Keratinocyte (primary cell): ENCODE measurements at regions not wholly inside any gene's neighbourhood (a gene's known extent, or its start where the extent isn't known, plus 50 kb on each side); places are given as distances from the start of the nearest gene placed in this dataset.

Source experiments
- DNase-seq: peaks from one replicate; pipeline ENCODE4 v3.0.0-alpha.2; 2011; ENCODE audit warnings: low read depth, missing footprints, low spot score
- FAIRE-seq: peaks from 2 replicates; lab custom pipeline; 2011; peaks lifted over from hg19 to GRCh38; lab: Jason Lieb, UNC
- H2AFZ ChIP-seq: 2 replicates; pipeline ENCODE4 v1.6.0; 2012; ENCODE audit warnings: low read length, control low read depth, inconsistent platforms; ENCODE audit not compliant: control insufficient read depth
- H3K27ac ChIP-seq: 2 replicates; pipeline ENCODE4 v1.5.1; 2011; ENCODE audit warnings: low read length; ENCODE audit not compliant: control insufficient read depth, insufficient read depth
- H3K27me3 ChIP-seq: 3 replicates; pipeline ENCODE4 v1.6.0; 2011; ENCODE audit warnings: low read length; ENCODE audit not compliant: control insufficient read depth, insufficient read depth; ENCODE audit errors: extremely low read depth
- H3K36me3 ChIP-seq, 2 experiments: 2 replicates in 1 of 2; 3 replicates in 1 of 2; pipeline ENCODE4 v1.5.1; 2011; ENCODE audit warnings: low read length in 2 of 2, mild to moderate bottlenecking in 1 of 2; ENCODE audit not compliant: control insufficient read depth in 2 of 2, insufficient read depth in 2 of 2; ENCODE audit errors: extremely low read depth in 1 of 2
- H3K4me1 ChIP-seq: 3 replicates; pipeline ENCODE4 v1.5.1; 2011; ENCODE audit warnings: low read length; ENCODE audit not compliant: control insufficient read depth, insufficient read depth; ENCODE audit errors: extremely low read depth
- H3K4me2 ChIP-seq: 3 replicates; pipeline ENCODE4 v1.6.0; 2011; ENCODE audit warnings: low read depth, low read length; ENCODE audit not compliant: control insufficient read depth, insufficient read depth; ENCODE audit errors: extremely low read depth
- H3K4me3 ChIP-seq, 3 experiments: fragments of 200-600 bp in 1 of 3; sonication (generic) in 1 of 3; 2 replicates in 2 of 3; 3 replicates in 1 of 3; pipeline ENCODE4 v1.5.1; 2011 to 2016; ENCODE audit warnings: low read length in 3 of 3, mild to moderate bottlenecking in 3 of 3, control low read depth in 2 of 3, inconsistent platforms in 1 of 3, low read depth in 1 of 3, mixed read lengths in 1 of 3, mixed run types in 1 of 3, moderate library complexity in 1 of 3; ENCODE audit not compliant: control insufficient read depth in 2 of 3, insufficient read depth in 2 of 3; ENCODE audit errors: extremely low read depth in 1 of 3
- H3K79me2 ChIP-seq: 2 replicates; pipeline ENCODE4 v1.6.0; 2012; ENCODE audit warnings: low read length; ENCODE audit not compliant: control insufficient read depth, insufficient read depth
- H3K9ac ChIP-seq: 3 replicates; pipeline ENCODE4 v1.6.0; 2011; ENCODE audit warnings: low read length; ENCODE audit not compliant: control insufficient read depth, insufficient read depth; ENCODE audit errors: extremely low read depth
- H3K9me1 ChIP-seq: 3 replicates; pipeline ENCODE4 v1.6.0; 2011; ENCODE audit warnings: low read length; ENCODE audit not compliant: control insufficient read depth, insufficient read depth; ENCODE audit errors: extremely low read depth
- H3K9me3 ChIP-seq: 2 replicates; pipeline ENCODE4 v1.5.1; 2012; ENCODE audit warnings: low read depth, low read length; ENCODE audit not compliant: control insufficient read depth
- H4K20me1 ChIP-seq: 3 replicates; pipeline ENCODE4 v1.6.0; 2011; ENCODE audit warnings: low read length; ENCODE audit not compliant: control insufficient read depth, insufficient read depth; ENCODE audit errors: extremely low read depth
- EZH2 ChIP-seq: IDR thresholded peaks from one replicate; pipeline ENCODE4 v1.6.1; 2012; ENCODE audit warnings: inconsistent platforms, mild to moderate bottlenecking, low read length, moderate library complexity
- dilution Hi-C: fragments of 300-500 bp; cut with MboI; formaldehyde crosslinking; loops from one replicate; pipeline ENCODE4 v1.7.0; 2020; ENCODE audit warnings: low sequenced_read_pairs; ENCODE audit not compliant: extremely low pct_ligation_motif_present
- TF ChIP-seq, protein P1 (sequence below), 3 experiments: IDR thresholded peaks in 1 of 3; conservative IDR thresholded peaks in 1 of 3; optimal IDR thresholded peaks in 1 of 3; 2 replicates in 2 of 3; 3 replicates in 1 of 3; pipeline versions ENCODE3 to v1.5.1; 2011; ENCODE audit warnings: low read length in 3 of 3, mild to moderate bottlenecking in 3 of 3, moderate library complexity in 2 of 3, control low read depth in 1 of 3, inconsistent platforms in 1 of 3; ENCODE audit not compliant: insufficient read depth in 2 of 3; ENCODE audit errors: extremely low read depth in 1 of 3

DNA sequence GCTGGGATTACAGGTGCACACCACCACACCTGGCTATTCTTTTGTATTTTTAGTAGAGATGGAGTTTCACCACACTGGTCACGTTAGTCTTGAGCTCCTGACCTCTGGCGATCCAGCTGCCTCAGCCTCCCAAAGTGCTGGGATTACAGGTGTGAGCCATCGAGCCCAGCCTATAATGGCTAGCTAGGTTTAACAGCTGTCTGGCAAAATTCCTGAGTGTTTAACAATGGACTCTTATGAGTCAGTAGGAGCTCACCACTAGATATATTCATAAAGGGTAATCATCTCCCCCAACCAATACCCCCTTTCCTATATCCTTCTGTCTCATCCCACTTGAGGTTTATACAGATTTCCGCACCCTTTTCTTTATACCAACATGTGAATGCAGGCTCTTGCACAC is 91.5 kb upstream of the CDH13 start:
- Histone ChIP-seq H3K79me2 (no peaks in the 10 kb centered on the region), H3K9me1 (no peaks in the 10 kb centered on the region), H4K20me1 (no peaks in the 10 kb centered on the region), H3K27ac (no peak overlapping the region), H2AFZ (no peak overlapping the region), H3K9me3 (no peaks in the 10 kb centered on the region), H3K4me1 (no peaks in the 10 kb centered on the region), H3K4me3 (no peak overlapping the region), H3K4me2 (no peak overlapping the region), H3K36me3 (no peaks in the 10 kb centered on the region), H3K9ac (no peak overlapping the region), H3K27me3 (peaks cover 10% of the 10 kb centered on the region)
- TF ChIP-seq, protein P1, sequence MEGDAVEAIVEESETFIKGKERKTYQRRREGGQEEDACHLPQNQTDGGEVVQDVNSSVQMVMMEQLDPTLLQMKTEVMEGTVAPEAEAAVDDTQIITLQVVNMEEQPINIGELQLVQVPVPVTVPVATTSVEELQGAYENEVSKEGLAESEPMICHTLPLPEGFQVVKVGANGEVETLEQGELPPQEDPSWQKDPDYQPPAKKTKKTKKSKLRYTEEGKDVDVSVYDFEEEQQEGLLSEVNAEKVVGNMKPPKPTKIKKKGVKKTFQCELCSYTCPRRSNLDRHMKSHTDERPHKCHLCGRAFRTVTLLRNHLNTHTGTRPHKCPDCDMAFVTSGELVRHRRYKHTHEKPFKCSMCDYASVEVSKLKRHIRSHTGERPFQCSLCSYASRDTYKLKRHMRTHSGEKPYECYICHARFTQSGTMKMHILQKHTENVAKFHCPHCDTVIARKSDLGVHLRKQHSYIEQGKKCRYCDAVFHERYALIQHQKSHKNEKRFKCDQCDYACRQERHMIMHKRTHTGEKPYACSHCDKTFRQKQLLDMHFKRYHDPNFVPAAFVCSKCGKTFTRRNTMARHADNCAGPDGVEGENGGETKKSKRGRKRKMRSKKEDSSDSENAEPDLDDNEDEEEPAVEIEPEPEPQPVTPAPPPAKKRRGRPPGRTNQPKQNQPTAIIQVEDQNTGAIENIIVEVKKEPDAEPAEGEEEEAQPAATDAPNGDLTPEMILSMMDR (optimal IDR thresholded peaks at IDR 0.05 in 1 of 3, IDR thresholded peaks at IDR 0.05 in 1 of 3, conservative IDR thresholded peaks at IDR 0.05 in 1 of 3; ENCODE audit: extremely low read depth in 1 of 3, insufficient read depth in 2 of 3, low read length in 3 of 3), result no peak
- TF ChIP-seq EZH2, result no peak
- FAIRE-seq (no peak), DNase-seq (no peak)
- dilution Hi-C loops, result no loop called here

DNA sequence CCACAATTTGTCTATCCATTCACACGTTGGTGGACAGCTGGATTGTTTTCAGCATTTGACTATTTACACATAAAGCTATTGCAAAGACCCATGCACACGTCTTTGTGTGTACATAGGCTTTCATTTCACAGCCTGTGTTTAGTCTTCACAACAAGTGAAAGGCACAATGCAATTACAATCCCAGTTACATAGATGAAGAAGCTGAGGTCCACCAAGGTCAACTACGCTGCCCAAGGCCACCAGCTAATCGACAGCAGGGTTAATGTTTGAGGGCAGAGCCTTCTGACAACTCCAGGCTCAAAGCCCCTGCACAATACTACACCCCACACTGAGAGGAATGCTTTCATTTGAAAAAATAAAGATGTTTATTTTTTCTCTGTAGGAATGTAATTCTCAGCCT is 93.6 kb upstream of the CDH13 start:
- H3K9ac ChIP-seq, result no peak overlapping the region
- no peaks in the 10 kb centered on the region for H4K20me1 ChIP-seq
- dilution Hi-C loops, result no loop called here
- peaks cover 6% of the 10 kb centered on the region for H3K27me3 ChIP-seq
- FAIRE-seq, result no peak
- no peaks in the 10 kb centered on the region for H3K9me3 ChIP-seq
- no peaks in the 10 kb centered on the region for H3K9me1 ChIP-seq
- H3K79me2 ChIP-seq, result no peaks in the 10 kb centered on the region
- no peak overlapping the region for H3K4me3 ChIP-seq
- no peak overlapping the region for H3K4me2 ChIP-seq
- no peaks in the 10 kb centered on the region for H3K36me3 ChIP-seq
- H3K27ac ChIP-seq, result no peak overlapping the region
- DNase-seq, result no peak
- no peak overlapping the region for H2AFZ ChIP-seq
- H3K4me1 ChIP-seq, result no peaks in the 10 kb centered on the region
- no peak for TF ChIP-seq EZH2
- TF ChIP-seq, protein P1 (optimal IDR thresholded peaks at IDR 0.05 in 1 of 3, IDR thresholded peaks at IDR 0.05 in 1 of 3, conservative IDR thresholded peaks at IDR 0.05 in 1 of 3; ENCODE audit: extremely low read depth in 1 of 3, insufficient read depth in 2 of 3, low read length in 3 of 3), result no peak
